MCF 10A (cell line): ENCODE measurements at regions not wholly inside any gene's neighbourhood (a gene's known extent, or its start where the extent isn't known, plus 50 kb on each side); places are given as distances from the start of the nearest gene placed in this dataset.

Source experiments
- BruUV-seq: library from RNA; stranded (reverse); fragments of 400-500 nt; replicated peaks from 2 replicates; lab custom pipeline; 2021; lab: Mats Ljungman, UMichigan
- CTCF ChIA-PET: fragments of 300-600 bp; sonication (Branson Sonifier 250); formaldehyde crosslinking; extraction: SDS; loops from one replicate; lab custom pipeline; 2021; ENCODE audit warnings: antibody characterized with exemption, inconsistent platforms; lab: Yijun Ruan, JAX
- POLR2A ChIA-PET: fragments of 300-600, 350-650 bp; sonication (Branson Sonifier 250); formaldehyde crosslinking; extraction: SDS; loops from one replicate; lab custom pipeline; 2020; ENCODE audit warnings: antibody characterized with exemption, inconsistent platforms; lab: Yijun Ruan, JAX
- DNase-seq: peaks from one replicate; pipeline ENCODE4 v3.0.0-alpha.2; 2018; ENCODE audit not compliant: unreplicated experiment
- H3K27ac Mint-ChIP-seq: one replicate; pipeline ENCODE4 v1.8.0; 2022; ENCODE audit warnings: mild to moderate bottlenecking, low read depth, mixed read lengths; ENCODE audit not compliant: unreplicated experiment
- H3K27me3 Mint-ChIP-seq: one replicate; pipeline ENCODE4 v1.8.0; 2022; ENCODE audit warnings: mixed read lengths; ENCODE audit not compliant: insufficient read depth, unreplicated experiment
- H3K36me3 Mint-ChIP-seq: one replicate; pipeline ENCODE4 v1.8.0; 2022; ENCODE audit warnings: mild to moderate bottlenecking, moderate library complexity, mixed read lengths; ENCODE audit not compliant: insufficient read depth, unreplicated experiment
- H3K4me1 Mint-ChIP-seq: one replicate; pipeline ENCODE4 v1.8.0; 2022; ENCODE audit warnings: mixed read lengths; ENCODE audit not compliant: insufficient read depth, unreplicated experiment
- H3K4me3 Mint-ChIP-seq: one replicate; pipeline ENCODE4 v1.8.0; 2022; ENCODE audit warnings: mild to moderate bottlenecking, moderate library complexity, mixed read lengths; ENCODE audit not compliant: unreplicated experiment
- H3K9me3 Mint-ChIP-seq: one replicate; pipeline ENCODE4 v1.8.0; 2022; ENCODE audit warnings: mixed read lengths; ENCODE audit not compliant: unreplicated experiment
- intact Hi-C: fragments of 100-400 bp; cut with micrococcal nuclease; formaldehyde crosslinking; loops from 2 replicates; pipeline ENCODE4 v1.14.1; 2022
- TF ChIP-seq, protein P1 (sequence below): fragments of 200-600 bp; IDR thresholded peaks from one replicate; pipeline ENCODE4 v1.8.0; 2022; ENCODE audit warnings: antibody characterized with exemption, mild to moderate bottlenecking; ENCODE audit not compliant: unreplicated experiment

- TF ChIP-seq, protein P1, sequence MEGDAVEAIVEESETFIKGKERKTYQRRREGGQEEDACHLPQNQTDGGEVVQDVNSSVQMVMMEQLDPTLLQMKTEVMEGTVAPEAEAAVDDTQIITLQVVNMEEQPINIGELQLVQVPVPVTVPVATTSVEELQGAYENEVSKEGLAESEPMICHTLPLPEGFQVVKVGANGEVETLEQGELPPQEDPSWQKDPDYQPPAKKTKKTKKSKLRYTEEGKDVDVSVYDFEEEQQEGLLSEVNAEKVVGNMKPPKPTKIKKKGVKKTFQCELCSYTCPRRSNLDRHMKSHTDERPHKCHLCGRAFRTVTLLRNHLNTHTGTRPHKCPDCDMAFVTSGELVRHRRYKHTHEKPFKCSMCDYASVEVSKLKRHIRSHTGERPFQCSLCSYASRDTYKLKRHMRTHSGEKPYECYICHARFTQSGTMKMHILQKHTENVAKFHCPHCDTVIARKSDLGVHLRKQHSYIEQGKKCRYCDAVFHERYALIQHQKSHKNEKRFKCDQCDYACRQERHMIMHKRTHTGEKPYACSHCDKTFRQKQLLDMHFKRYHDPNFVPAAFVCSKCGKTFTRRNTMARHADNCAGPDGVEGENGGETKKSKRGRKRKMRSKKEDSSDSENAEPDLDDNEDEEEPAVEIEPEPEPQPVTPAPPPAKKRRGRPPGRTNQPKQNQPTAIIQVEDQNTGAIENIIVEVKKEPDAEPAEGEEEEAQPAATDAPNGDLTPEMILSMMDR: no peak
- Mint-ChIP-seq H3K27ac (no peak overlapping the region), H3K4me1 (no peaks in the 10 kb centered on the region), H3K9me3 (peaks cover 5% of the 10 kb centered on the region), H3K4me3 (no peak overlapping the region), H3K27me3 (no peaks in the 10 kb centered on the region), H3K36me3 (no peaks in the 10 kb centered on the region)
- DNase-seq: no peak
- intact Hi-C loops: no loop called here
- ChIA-PET POLR2A (no interaction called here), CTCF (interaction anchor here (1.3 to 2.2 kb wide), 2 partner anchors 100 to 133 kb away, joined by 5 to 6 read pairs; no protein-coding TSS in a partner anchor)
- BruUV-seq: no TSS peak
Measured at GRCh38 chr1:5645929-5646328, 346.3 kb downstream of the NPHP4 start.

- H3K27me3 Mint-ChIP-seq: no peaks in the 10 kb centered on the region
- H3K36me3 Mint-ChIP-seq: no peaks in the 10 kb centered on the region
- H3K27ac Mint-ChIP-seq: no peak overlapping the region
- peaks cover 5% of the 10 kb centered on the region for H3K9me3 Mint-ChIP-seq
- TF ChIP-seq, protein P1: no peak
- no peak for DNase-seq
- intact Hi-C loops: no loop called here
- H3K4me3 Mint-ChIP-seq: no peak overlapping the region
- POLR2A ChIA-PET: no interaction called here
- CTCF ChIA-PET: interaction anchor here (1.3 kb wide), 1 partner anchor 100 kb away, joined by 6 read pairs; no protein-coding TSS in a partner anchor
- BruUV-seq: no TSS peak
- no peaks in the 10 kb centered on the region for H3K4me1 Mint-ChIP-seq
Measured at GRCh38 chr1:5645135-5645399, 347.2 kb downstream of the NPHP4 start.

- BruUV-seq: no TSS peak
- DNase-seq: no peak
- POLR2A ChIA-PET: interaction anchor here (1.3 kb wide), 1 partner anchor 8 kb away, joined by 4 read pairs; no protein-coding TSS in a partner anchor
- CTCF ChIA-PET: interaction anchor here (1.0 to 2.0 kb wide), 2 partner anchors 11 to 101 kb away, joined by 3 to 9 read pairs; no protein-coding TSS in a partner anchor
- peaks cover 5% of the 10 kb centered on the region for H3K9me3 Mint-ChIP-seq
- H3K27ac Mint-ChIP-seq: no peak overlapping the region
- H3K36me3 Mint-ChIP-seq: no peaks in the 10 kb centered on the region
- no peak overlapping the region for H3K4me3 Mint-ChIP-seq
- intact Hi-C loops: no loop called here
- TF ChIP-seq, protein P1: no peak
- H3K27me3 Mint-ChIP-seq: no peaks in the 10 kb centered on the region
- H3K4me1 Mint-ChIP-seq: no peaks in the 10 kb centered on the region
Measured at GRCh38 chr1:5644281-5645134, 347.7 kb downstream of the NPHP4 start.

DNA sequence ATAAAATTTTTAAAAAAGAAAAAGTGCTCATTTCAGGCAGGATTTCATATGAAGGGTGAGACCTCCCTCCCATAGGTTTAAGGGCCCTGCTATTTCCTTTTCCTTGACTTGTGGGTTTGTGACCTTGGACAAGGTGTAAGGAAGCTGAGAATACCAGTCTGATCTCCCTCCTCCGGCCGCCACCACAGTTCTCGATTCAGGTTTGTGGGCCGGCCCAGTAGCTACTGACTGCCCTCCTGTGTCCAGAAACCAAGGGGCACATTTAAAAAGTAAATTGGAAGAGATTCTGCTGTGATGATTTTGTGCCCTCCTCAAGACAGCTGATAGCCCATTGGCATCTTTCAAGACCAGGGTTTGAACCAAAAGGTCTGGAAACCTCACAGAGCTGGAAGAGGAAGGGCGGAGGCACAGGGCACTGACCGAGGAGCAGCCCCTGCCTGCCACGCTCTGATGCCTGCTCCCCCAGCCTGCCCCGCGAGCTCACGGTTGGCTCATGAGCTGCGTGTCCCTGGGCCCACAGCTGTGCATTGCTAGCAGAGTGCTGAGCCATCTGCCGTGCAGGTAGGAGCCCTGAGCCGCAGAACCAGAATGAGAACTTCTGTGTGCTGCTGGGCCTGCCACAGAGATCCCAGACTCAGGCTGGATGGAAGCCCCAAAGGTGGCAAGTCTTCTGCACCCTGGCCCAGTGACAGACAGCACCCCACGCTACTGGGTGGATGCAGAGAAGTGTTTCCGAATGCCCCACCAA lies 348.7 kb downstream of the NPHP4 start:
- POLR2A ChIA-PET: interaction anchor here (1.3 kb wide), 1 partner anchor 9 kb away, joined by 4 read pairs; no protein-coding TSS in a partner anchor
- intact Hi-C loops: no loop called here
- Mint-ChIP-seq H3K27ac (no peak overlapping the region), H3K27me3 (no peaks in the 10 kb centered on the region), H3K9me3 (peaks cover 5% of the 10 kb centered on the region), H3K4me3 (no peak overlapping the region), H3K36me3 (no peaks in the 10 kb centered on the region), H3K4me1 (no peaks in the 10 kb centered on the region)
- DNase-seq: no peak
- TF ChIP-seq, protein P1: no peak
- CTCF ChIA-PET: interaction anchor here (1.0 to 2.0 kb wide), 2 partner anchors 10 to 102 kb away, joined by 3 to 9 read pairs; no protein-coding TSS in a partner anchor
- BruUV-seq: no TSS peak
